HG02623 (cell line): ENCODE measurements at regions not wholly inside any gene's neighbourhood (a gene's known extent, or its start where the extent isn't known, plus 50 kb on each side); places are given as distances from the start of the nearest gene placed in this dataset.
"Not testable (repeated sequence)": the region's sequence is repeated elsewhere in the genome, so short reads cannot be mapped to it uniquely, and the experiment has no call there.

Experiments used
- ATAC-seq: cut with Tn5 transposase; IDR thresholded peaks from one replicate; pipeline ENCODE4 v1.9.1; 2021; ENCODE audit warnings: moderate library complexity; ENCODE audit not compliant: unreplicated experiment

DNA sequence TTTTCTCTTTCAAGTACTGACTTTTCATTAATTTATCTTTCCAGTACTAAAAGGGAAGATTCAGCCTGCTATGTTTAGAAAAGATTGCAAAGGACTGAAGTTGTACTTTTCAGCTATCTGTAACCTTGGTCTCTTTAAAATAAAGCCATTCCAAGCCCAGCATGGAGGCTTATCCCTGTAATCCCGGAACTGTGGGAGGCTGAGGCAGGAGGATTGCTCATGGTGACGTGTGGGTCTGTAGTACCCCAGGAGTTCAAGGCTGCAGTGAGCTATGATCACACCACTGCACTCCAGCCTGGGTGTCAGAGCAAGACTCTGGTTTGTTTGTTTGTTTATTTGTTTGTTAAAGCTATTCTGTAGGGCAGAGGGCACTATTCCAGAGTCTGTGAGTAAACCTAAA is 50.6 kb upstream of the TMEM170B start:
- no peak for ATAC-seq

DNA sequence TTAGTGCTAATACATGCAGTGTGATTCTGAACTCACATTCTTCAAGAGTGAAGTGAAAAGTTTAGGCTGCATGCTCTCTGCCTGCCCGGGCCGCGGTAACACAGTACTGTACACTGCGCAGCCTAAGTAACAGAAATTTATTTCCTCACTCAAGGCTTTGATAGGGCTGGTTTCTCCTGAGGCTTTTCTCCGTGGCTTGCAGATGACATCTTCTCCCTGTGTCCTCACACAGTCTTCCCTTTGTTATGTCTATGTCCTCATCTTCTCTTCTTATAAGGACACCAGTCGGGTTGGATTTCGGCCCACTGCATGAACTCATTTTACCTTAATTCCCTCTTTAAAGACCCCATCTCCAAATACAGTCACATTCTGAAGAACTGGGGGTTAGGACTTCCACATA is 51.1 kb upstream of the TMEM170B start:
- no peak for ATAC-seq

DNA sequence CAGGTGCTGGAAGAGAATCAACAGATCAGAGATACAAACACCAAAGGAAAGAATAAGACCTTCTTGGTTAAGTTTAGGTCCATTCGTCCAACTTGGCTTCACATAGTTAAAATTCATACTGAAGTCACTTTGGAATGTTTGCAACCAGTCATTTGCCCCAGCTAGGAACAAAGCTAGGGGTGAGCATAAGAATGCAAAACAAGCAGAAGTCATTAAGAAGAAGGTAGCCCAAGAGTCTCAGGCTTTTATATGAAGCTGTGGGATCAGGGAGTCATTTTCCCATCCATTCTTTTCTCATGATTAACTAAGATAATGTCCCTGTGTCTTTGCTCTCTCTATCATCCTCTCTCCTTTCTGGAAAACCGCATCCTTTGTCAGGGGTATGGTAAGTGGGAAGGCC is 51.5 kb upstream of the TMEM170B start:
- no peak for ATAC-seq

DNA sequence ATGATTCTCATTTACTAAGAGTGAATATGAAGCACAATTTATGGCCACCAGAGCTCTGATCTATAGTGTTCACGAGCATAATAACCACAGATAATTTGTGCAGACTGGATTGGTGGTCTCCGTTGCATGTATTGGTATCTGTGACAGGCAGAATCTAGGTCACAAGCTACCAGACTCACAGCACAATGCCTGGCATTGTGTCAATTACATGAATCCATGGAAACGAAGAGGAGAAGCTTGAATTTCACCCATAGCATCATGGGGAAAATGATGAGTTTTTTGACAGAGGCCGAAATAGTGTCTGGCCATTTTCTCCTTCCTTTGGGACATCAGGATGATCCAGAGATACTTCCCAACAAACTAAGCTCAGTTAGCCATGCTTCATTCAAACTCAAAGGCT is 52.3 kb upstream of the TMEM170B start:
- no peak for ATAC-seq

DNA sequence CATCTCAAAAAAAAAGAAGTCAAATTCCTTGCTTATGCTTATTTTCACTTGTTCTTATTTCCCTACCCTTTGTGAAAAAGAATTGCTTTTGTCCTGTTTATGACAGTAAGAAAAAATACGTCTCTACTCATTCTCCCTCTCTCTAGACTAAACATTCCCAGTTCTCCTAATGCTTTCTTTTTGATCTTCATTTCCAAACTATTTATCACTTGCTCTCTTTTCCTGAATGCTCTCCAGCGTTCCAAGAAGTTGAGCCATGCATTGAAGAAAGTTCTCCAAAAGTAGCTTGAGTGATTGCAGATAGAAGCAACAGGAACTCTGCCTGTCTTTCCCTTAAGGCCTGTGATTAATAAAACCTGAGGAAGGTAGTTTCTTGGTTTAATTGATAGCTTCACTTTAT is 53.1 kb upstream of the TMEM170B start:
- no peak for ATAC-seq

DNA sequence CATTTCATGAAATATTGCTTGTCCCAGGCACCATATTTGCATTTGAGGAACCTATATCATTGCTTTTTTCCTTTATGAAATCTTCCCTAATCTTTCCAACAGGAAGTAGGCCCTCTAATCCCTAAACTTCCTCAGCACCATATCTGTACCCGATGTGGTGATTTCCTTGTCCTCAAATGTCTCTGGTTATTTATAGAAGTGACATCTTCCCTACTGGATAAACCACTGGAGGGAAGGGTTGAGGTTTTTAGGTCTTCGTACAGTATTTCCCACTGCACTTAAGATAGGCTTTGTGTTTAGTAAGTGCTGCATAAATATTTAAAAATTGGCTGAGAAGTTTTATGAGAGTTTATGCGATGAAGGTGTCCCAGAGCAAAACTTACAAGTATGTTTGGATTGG is 54.9 kb upstream of the TMEM170B start:
- ATAC-seq, result no peak

DNA sequence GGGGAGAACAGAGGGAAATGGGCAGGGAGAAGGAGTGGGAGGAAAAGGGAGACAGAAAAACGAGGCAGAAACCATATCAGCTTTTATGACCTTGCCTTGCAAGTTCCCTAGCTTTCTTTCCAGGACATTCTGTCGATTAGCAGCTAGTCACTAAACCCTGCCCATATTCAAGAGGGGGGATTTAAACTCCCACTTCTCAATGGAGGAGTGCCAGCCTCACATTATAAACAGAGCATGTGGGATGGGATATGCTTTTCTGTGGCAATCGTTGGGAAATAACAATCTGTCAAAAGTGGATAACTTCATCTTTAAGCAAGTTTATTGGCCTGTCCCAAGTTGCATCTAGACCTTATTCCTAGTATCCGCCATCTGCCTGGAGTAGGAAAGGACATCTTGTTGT is 57.0 kb upstream of the TMEM170B start:
- no peak for ATAC-seq

DNA sequence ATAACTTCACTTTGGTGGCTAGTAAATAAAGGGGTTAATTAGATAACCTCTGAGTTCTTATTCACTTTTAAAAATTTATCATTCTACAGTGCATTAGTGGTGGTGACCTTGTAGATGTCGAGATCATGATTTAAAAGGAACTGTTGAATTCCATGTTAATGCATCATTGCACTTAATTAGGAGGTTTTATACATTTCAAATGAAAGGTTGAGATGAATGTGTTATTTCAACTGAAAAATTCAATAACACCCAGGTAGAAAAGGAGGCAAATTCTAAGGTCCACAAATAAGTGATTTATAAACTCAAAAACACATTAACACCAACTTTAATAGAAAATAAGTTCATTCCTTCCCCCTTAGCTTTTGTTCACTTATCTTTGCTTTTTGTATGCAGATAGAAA is 58.3 kb upstream of the TMEM170B start:
- no peak for ATAC-seq

DNA sequence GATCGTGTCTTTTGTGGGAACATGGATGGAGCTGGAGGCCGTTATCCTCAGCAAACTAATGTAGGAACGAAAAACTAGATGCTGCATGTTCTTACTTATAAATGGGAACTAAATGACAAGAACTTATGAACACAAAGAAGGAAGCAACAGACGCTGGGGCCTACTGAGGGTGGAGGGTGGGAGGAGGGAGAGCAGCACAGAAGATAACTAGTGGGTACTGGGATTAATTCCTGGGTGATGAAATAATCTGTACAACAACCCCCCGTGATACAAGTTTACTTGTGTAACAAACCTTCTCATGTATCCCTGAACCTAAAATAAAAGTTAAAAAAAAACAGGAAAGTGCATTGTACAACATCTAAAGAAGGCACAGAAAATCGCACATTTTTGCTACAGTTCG is 59.0 kb upstream of the TMEM170B start:
- no peak for ATAC-seq

DNA sequence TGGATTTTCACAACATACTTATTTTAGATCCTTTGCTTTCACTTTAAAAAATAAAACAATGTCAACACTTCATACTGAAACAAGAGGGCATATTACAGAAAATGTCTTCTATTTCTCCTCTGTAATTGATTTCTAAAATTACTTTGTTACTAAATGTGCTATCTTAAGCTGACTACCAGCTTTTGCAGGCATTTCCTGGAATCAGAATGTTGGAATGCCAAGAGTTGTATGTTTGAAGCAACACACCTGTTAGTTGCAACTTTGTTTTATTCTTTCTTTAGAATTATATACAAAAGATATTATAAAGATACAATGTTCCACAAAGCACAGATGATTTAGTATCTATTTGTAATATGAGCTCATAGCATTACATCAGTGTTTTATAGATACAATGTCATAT is 62.5 kb upstream of the TMEM170B start:
- no peak for ATAC-seq

DNA sequence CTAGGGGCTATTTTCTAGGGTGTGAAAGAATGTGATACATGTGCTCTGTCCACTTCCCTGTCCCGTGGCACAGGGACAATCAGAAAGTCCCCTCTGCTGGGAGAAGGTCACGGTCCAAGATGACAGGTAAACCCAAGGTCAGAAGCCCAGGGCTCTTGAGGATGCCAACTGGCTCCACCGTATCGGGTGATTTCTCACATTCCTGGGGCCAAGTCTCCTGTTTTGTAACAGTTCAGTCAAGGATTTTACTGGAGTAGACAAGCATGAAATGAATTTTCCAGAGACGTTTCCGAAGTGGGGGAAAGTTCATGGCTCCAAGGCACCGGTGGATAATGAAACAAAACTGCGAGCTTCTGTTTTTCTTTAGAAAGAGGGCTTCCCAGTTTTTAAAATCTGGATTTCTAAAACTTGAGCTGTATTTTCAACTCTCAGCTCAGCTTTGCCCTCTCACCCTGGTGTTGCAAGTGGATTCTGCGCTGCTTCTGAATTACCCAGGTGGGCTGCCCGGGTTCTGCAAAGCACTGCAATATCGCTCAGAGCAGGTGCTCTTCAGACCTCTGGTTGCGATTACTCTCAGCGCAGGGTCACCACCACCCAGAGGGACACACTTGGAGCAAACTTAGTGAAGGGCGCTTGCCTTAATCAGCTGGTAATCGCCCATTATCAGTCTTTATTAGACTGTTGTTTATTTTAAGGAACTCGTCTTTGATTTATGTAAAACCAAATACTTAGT is 64.4 kb upstream of the TMEM170B start:
- ATAC-seq, result no peak

DNA sequence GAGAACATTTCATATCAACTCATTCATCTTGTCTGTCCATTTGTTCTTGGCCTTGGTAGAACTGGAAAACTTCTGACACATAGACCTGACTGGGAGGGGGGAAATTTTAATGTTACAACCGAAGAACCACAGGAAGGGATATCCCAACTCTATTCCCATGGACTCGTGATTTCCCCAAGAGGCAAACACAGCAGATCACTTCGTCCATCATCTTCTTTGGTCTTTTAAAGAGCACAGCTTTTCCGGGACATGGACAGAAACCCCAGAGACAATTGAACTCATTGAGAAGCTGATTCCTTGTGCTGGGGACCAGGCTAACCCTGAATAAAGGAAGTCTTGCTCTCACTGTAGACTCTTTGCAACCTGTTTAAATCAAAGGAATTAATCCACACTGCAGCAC is 66.3 kb upstream of the TMEM170B start:
- ATAC-seq, result no peak

DNA sequence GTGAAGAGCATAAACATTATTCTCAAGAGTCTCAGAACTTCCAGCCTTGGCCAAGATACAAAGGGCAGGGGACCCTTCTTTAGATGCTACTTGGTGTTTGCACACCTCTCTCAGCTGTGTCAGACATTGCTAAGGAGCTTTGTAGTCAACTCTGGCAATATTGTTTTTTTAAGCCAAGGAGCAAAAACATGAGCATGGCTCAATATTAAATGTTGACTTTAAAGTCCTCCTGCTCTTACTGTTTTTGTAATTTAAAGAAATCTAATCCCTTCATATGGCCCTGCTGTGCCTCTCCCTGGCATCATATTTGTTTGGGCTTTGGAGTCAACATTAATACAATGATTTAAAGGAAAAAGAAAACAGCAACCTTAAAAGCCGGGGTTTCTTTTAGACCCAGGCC is 67.9 kb upstream of the TMEM170B start:
- no peak for ATAC-seq

DNA sequence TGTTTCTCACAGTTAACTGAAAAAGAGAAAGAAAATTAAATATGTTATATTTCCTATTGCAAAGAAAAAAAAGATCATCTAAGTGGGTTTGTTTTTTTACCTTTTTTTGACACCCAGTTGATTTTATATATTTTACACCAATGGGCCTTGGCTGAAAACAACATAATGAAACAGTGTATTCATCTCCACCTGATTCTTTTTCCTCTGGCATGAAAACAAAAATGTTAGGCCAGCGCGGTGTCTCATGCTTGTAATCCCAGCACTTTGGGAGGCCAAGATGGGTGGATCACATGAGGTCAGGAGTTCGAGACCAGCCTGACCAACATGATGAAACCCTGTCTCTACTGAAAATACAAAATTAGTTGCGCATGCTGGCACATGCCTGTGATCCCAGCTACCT is 69.3 kb upstream of the TMEM170B start:
- ATAC-seq, result not testable (repeated sequence)

DNA sequence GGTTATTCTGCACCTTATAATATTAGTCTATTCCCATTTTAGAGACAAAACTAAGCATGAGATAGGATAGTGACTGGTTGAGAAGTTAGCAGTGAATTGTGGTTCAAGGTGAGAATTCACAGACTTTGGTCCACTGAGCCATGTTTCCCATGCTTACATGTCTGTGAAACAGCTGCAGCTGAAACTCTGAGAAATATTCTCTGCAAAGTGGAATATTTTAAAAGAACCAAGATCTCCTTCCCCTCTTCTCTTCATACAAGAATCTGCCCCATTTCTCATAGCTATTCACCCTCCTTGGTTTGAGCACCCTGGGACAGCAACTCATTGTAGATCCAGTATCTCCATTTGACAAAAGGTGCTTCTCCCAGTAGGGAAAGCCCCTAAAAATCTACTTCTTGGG is 70.2 kb upstream of the TMEM170B start:
- peak; percentile 52 for ATAC-seq

DNA sequence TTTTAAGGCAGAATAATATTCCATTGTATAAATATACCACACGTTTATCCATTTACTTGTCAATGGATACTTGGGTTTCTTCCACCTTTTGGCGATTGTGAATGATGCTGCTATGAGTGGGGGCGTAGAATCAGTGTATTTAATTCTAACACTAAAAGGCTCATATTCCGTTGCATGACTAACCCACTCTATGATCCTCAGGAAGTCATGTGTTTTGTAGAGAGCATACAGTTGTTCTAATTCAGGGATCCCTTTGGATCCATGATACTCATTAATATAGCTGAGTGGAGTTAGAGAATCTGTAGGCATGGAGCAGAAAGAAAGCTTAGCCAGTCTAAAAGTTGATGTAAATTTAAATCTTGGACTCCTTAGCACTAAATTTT is 74.2 kb upstream of the TMEM170B start:
- ATAC-seq, result no peak

DNA sequence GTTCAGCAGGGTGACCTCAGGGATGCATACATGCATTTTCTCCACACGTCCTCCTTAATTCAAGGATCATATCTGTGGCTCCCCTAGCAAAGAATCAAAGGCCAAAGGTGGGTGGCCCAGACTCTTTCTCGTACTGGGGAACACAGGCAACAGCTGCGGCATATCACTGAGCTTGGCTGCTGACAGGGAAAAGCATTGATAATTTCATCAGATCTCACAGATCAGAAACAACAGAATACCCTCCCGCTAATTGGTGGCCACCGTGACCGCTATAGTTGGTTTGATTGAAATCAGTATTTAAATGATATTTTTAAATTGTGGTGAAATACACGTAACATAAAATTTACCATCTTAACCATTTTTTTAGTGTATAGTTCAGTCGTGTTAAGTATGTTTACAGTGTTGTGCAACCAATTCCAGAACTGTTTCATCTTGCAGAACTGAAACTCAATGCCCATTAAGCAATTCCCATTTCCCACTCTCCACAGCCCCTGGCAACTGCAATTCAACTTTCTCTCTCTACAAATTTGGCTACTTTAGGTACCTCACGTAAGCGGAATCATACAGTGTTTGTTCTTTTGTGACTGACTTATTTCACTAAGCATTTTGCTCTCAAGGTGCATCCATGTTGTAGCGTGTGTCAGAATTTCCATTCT is 74.7 kb upstream of the TMEM170B start:
- ATAC-seq, result no peak

DNA sequence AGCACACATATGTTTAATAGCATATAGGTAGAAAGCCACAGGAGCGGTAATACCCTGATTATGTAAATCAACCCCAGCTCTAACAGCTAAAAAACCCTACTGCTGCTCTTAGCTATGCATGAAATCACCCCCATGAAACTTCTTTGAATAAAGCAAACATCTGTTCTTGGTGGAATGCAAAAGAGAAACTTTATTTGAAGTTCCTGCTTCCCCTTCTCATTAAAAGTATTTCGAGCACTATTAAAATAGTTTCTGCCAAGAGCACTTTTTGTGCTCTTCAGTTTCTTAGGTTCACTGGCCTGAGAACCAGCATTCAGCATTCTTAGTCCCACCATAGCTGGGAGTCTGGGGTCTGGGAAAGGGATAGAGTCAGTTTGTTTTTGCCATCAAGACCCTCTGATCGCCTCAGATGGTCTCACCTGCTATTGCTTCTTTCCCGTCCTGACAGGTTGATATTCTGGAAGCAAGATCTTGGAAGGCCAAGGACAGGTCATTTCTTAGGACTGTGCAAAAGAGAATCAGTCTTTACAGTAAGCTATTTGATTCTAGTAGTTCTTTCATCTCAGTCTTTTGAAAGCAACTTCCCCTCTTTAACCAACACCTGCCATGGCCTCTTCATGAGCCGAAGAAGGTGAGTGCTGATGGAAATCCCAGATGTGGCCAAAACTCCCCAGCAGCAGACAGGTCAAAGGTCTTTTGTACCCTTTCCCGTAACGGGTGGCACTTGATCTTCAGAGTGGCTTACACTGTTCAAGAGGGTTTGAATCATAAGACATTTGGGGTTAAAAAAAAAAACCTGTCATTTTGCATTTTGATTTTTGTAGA is 76.5 kb upstream of the TMEM170B start:
- ATAC-seq, result peak; percentile 68

DNA sequence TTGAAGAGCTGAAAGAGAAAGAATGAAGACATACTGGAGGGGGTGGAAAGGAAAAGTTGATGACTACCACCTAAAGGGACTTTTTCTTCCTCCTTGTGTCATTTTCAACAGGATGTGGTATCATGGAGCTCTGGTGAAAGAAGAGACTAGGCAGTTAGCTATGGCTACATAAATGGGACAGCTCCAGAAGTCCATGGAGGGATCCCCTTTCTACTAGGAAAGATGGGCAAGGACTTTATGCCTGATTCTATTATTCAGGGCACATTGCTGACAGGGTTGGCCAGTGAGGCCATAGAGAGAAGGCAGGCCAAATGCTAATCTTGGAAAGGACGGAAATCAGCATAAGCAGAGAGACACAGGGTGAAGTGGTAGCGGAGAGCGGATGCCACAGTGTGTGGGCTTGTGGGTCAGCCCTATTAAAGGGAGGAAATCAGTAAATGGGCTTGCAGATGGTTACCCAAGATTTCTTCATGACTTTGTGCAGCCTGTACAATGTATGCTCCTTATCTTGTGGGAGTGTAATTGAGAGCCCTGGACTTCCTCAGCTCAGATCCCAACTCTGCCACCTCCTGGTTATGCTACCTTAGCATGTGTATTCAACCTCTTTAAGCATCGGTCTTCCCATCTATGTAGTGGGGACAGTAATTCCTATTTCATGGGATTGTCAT is 77.4 kb upstream of the TMEM170B start:
- peak; percentile 29 for ATAC-seq

DNA sequence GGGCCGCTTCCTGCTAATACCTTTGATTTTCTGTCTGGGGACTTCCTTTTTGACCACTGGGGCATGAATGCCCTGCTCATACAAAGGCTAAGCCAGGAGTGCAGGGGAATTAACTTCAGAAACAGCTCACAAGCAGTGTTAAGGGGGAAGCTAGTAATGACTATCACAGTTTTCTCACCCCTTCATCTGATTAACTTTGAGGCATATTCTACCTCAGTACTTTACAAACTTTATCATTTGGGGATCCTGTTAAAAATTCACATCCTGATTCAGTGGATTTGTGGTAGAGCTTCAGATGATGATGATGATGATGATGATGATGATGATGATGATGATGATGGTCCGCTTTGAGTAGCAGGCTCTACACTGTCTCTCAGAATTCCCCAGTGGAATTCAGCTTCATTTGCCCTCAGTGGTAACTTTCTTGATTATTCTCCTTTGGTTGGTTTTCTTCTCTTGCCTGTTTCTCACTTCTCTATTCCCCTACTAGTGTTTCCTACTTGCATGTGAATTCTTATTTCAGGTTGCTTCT is 78.4 kb upstream of the TMEM170B start:
- peak; percentile 39 for ATAC-seq

DNA sequence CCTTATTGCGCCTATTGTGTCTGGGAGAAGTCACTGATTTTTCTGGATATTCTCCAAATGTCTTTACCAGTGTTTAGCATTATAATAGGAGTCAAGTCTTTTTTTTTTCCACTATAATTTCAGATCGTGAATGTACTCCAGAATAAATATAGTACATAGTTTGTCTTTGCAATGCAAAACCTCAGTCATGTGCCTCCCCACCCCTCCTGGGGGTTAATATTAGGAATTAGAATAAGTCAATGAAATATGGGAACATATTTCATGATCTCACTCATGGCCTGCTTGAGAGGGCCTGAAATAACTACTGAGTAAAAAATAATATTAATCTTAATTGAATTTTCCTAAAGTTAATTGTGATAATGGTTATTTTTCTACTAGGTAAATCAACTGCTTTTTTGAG is 79.0 kb upstream of the TMEM170B start:
- ATAC-seq, result no peak
